DND-41 (cell line): ENCODE measurements at regions not wholly inside any gene's neighbourhood (a gene's known extent, or its start where the extent isn't known, plus 50 kb on each side); places are given as distances from the start of the nearest gene placed in this dataset.

Experiments
- ATAC-seq: fragments of 200-7000 bp; cut with Tn5 transposase; 3 replicates; pipeline ENCODE4 v1.9.1; 2021; ENCODE audit warnings: low read depth; ENCODE audit not compliant: insufficient read depth
- DNase-seq: peaks from one replicate; pipeline ENCODE4 v3.0.0-alpha.2; 2020
- H2AFZ ChIP-seq: 2 replicates; pipeline ENCODE4 v1.6.0; 2012; ENCODE audit warnings: low read depth, low read length
- H3K27ac ChIP-seq: 2 replicates; pipeline ENCODE4 v1.5.1; 2012; ENCODE audit warnings: low read length, inconsistent platforms
- H3K27me3 ChIP-seq: fragments of 200-600 bp; sonication (generic); 2 replicates; pipeline ENCODE4 v1.6.0; 2012; ENCODE audit warnings: low read length, mild to moderate bottlenecking, inconsistent platforms; ENCODE audit not compliant: insufficient read depth, poor library complexity
- H3K36me3 ChIP-seq: 2 replicates; pipeline ENCODE4 v1.5.1; 2012; ENCODE audit warnings: low read length, inconsistent platforms; ENCODE audit not compliant: insufficient read depth
- H3K4me1 ChIP-seq: 2 replicates; pipeline ENCODE4 v1.5.1; 2012; ENCODE audit warnings: mild to moderate bottlenecking, low read length; ENCODE audit not compliant: insufficient read depth
- H3K4me2 ChIP-seq: 2 replicates; pipeline ENCODE4 v1.6.0; 2012; ENCODE audit warnings: mild to moderate bottlenecking, moderate library complexity, low read length, inconsistent platforms; ENCODE audit not compliant: insufficient read depth
- H3K4me3 ChIP-seq, 2 experiments: fragments of 200-600 bp in 1 of 2; shearing (Covaris generic) in 1 of 2; 2 replicates each; pipeline ENCODE4 v1.5.1; 2012 to 2016; ENCODE audit warnings: inconsistent platforms in 2 of 2, low read length in 2 of 2, mild to moderate bottlenecking in 2 of 2, low read depth in 1 of 2, moderate library complexity in 1 of 2
- H3K79me2 ChIP-seq: 2 replicates; pipeline ENCODE4 v1.6.0; 2012; ENCODE audit warnings: low read length, inconsistent platforms; ENCODE audit not compliant: insufficient read depth
- H3K9ac ChIP-seq: 2 replicates; pipeline ENCODE4 v1.6.0; 2012; ENCODE audit warnings: low read depth, mild to moderate bottlenecking, inconsistent platforms, low read length, moderate library complexity
- H3K9me3 ChIP-seq: 2 replicates; pipeline ENCODE4 v1.5.1; 2012; ENCODE audit warnings: low read length, moderate library complexity, mild to moderate bottlenecking, inconsistent platforms; ENCODE audit not compliant: insufficient read depth, severe bottlenecking
- H4K20me1 ChIP-seq: 2 replicates; pipeline ENCODE4 v1.6.0; 2012; ENCODE audit warnings: low read length; ENCODE audit not compliant: insufficient read depth
- CTCF ChIP-seq: IDR thresholded peaks from 2 replicates; pipeline ENCODE4 v1.5.1; 2012; ENCODE audit warnings: borderline replicate concordance, low read length, moderate library complexity, mild to moderate bottlenecking; ENCODE audit not compliant: poor library complexity, severe bottlenecking; ENCODE audit errors: extremely low read depth
- EZH2 ChIP-seq: IDR thresholded peaks from 3 replicates; pipeline ENCODE4 v1.6.1; 2012; ENCODE audit warnings: borderline replicate concordance, low read depth, mild to moderate bottlenecking, moderate library complexity, low read length, inconsistent platforms; ENCODE audit not compliant: severe bottlenecking

GRCh38 chr15:58344213-58345070 is 87.3 kb upstream of the LIPC start:
- no peaks in the 10 kb centered on the region for H3K36me3 ChIP-seq
- H4K20me1 ChIP-seq = no peaks in the 10 kb centered on the region
- TF ChIP-seq EZH2 (no peak), CTCF (no peak)
- no peak overlapping the region for H3K27ac ChIP-seq
- H3K4me1 ChIP-seq = 0 out of 2 replicates have a peak, but pooled peaks cover 4% of the 10 kb centered on the region
- H3K4me3 ChIP-seq = no peak overlapping the region
- DNase-seq = no peak
- no peaks in the 10 kb centered on the region for H3K27me3 ChIP-seq
- H3K4me2 ChIP-seq = no peak overlapping the region
- ATAC-seq = no peak
- H3K9ac ChIP-seq = no peak overlapping the region
- H3K79me2 ChIP-seq = no peaks in the 10 kb centered on the region
- H2AFZ ChIP-seq = no peak overlapping the region
- H3K9me3 ChIP-seq = no peaks in the 10 kb centered on the region

- H3K36me3 ChIP-seq = no peaks in the 10 kb centered on the region
- no peak overlapping the region for H3K9ac ChIP-seq
- H3K4me3 ChIP-seq = no peak overlapping the region
- no peak overlapping the region for H3K27ac ChIP-seq
- no peak for ATAC-seq
- no peak overlapping the region for H2AFZ ChIP-seq
- H3K9me3 ChIP-seq = no peaks in the 10 kb centered on the region
- no peak for TF ChIP-seq EZH2
- TF ChIP-seq CTCF = no peak
- H3K27me3 ChIP-seq = no peaks in the 10 kb centered on the region
- no peaks in the 10 kb centered on the region for H3K79me2 ChIP-seq
- no peaks in the 10 kb centered on the region for H4K20me1 ChIP-seq
- H3K4me1 ChIP-seq = 0 out of 2 replicates have a peak, but pooled peaks cover 4% of the 10 kb centered on the region
- no peak overlapping the region for H3K4me2 ChIP-seq
- DNase-seq = no peak
Measured at GRCh38 chr15:58346361-58346760, 85.4 kb upstream of the LIPC start.

GRCh38 chr15:58348095-58348812 is 83.5 kb upstream of the LIPC start:
- ATAC-seq = no peak
- Histone ChIP-seq H4K20me1 (no peaks in the 10 kb centered on the region), H3K4me3 (no peak overlapping the region), H3K4me1 (0 out of 2 replicates have a peak, but pooled peaks cover 4% of the 10 kb centered on the region), H3K9me3 (no peaks in the 10 kb centered on the region), H3K79me2 (no peaks in the 10 kb centered on the region), H3K4me2 (no peak overlapping the region), H2AFZ (no peak overlapping the region), H3K27me3 (no peaks in the 10 kb centered on the region), H3K9ac (no peak overlapping the region), H3K27ac (no peak overlapping the region), H3K36me3 (no peaks in the 10 kb centered on the region)
- TF ChIP-seq CTCF = no peak
- TF ChIP-seq EZH2 = no peak
- no peak for DNase-seq
